ENCODE measurements at regions not wholly inside any gene's neighbourhood (a gene's known extent, or its start where the extent isn't known, plus 50 kb on each side); places are given as distances from the start of the nearest gene placed in this dataset.

GRCh38 chr11:109968299-109968698 lies 124.9 kb upstream of the ZC3H12C start:
- no peak overlapping the region for H3K4me3 ChIP-seq
- WGBS = 95% methylated on average over 3 of the region's 3 CpGs
- H3K9me3 ChIP-seq = no peaks in the 10 kb centered on the region
- intact Hi-C loops (cut with DNase I) = no loop called here
- H3K4me1 ChIP-seq (replicated peaks) = no peaks in the 10 kb centered on the region
- H3K36me3 ChIP-seq = no peaks in the 10 kb centered on the region
- no peak for DNase-seq (ENCODE audit: low spot score)
- TF ChIP-seq POLR2A (IDR thresholded peaks at IDR 0.05) (no peak), POLR2AphosphoS5 (IDR thresholded peaks at IDR 0.05) (no peak), CTCF (IDR thresholded peaks at IDR 0.05) (no peak)
- no peak overlapping the region for H3K27ac ChIP-seq
- no peaks in the 10 kb centered on the region for H3K27me3 ChIP-seq (replicated peaks; ENCODE audit: insufficient read depth)

GRCh38 chr11:109968781-109969180 lies 124.4 kb upstream of the ZC3H12C start:
- Histone ChIP-seq H3K36me3 (no peaks in the 10 kb centered on the region), H3K27ac (no peak overlapping the region), H3K27me3 (replicated peaks; ENCODE audit: insufficient read depth) (no peaks in the 10 kb centered on the region), H3K4me1 (replicated peaks) (no peaks in the 10 kb centered on the region), H3K9me3 (no peaks in the 10 kb centered on the region), H3K4me3 (no peak overlapping the region)
- intact Hi-C loops (cut with DNase I) = no loop called here
- WGBS = 91% methylated on average over 3 of the region's 3 CpGs
- no peak for TF ChIP-seq POLR2A (IDR thresholded peaks at IDR 0.05)
- no peak for TF ChIP-seq CTCF (IDR thresholded peaks at IDR 0.05)
- no peak for TF ChIP-seq POLR2AphosphoS5 (IDR thresholded peaks at IDR 0.05)
- no peak for DNase-seq (ENCODE audit: low spot score)

GRCh38 chr11:109970516-109971183 lies 122.5 kb upstream of the ZC3H12C start:
- no peak overlapping the region for H3K4me3 ChIP-seq
- TF ChIP-seq POLR2AphosphoS5 (IDR thresholded peaks at IDR 0.05) = no peak
- no peak for TF ChIP-seq CTCF (IDR thresholded peaks at IDR 0.05)
- TF ChIP-seq POLR2A (IDR thresholded peaks at IDR 0.05) = no peak
- no peaks in the 10 kb centered on the region for H3K4me1 ChIP-seq (replicated peaks)
- DNase-seq (ENCODE audit: low spot score) = no peak
- intact Hi-C loops (cut with DNase I) = no loop called here
- H3K36me3 ChIP-seq = no peaks in the 10 kb centered on the region
- no peaks in the 10 kb centered on the region for H3K9me3 ChIP-seq
- WGBS = 88% methylated on average over 9 of the region's 9 CpGs
- H3K27me3 ChIP-seq (replicated peaks; ENCODE audit: insufficient read depth) = no peaks in the 10 kb centered on the region
- H3K27ac ChIP-seq = no peak overlapping the region

- TF ChIP-seq POLR2AphosphoS5 (IDR thresholded peaks at IDR 0.05) = no peak
- TF ChIP-seq CTCF (IDR thresholded peaks at IDR 0.05) = no peak
- TF ChIP-seq POLR2A (IDR thresholded peaks at IDR 0.05) = no peak
- no peak overlapping the region for H3K4me3 ChIP-seq
- intact Hi-C loops (cut with DNase I) = no loop called here
- no peaks in the 10 kb centered on the region for H3K9me3 ChIP-seq
- H3K27ac ChIP-seq = no peak overlapping the region
- no peaks in the 10 kb centered on the region for H3K27me3 ChIP-seq (replicated peaks; ENCODE audit: insufficient read depth)
- no peak for DNase-seq (ENCODE audit: low spot score)
- no peaks in the 10 kb centered on the region for H3K36me3 ChIP-seq
- 47% methylated on average over 2 of the region's 2 CpGs for WGBS
- H3K4me1 ChIP-seq (replicated peaks) = no peaks in the 10 kb centered on the region
These were observed 122.0 kb upstream of the ZC3H12C start for GRCh38 chr11:109971184-109971523.

- TF ChIP-seq CTCF (IDR thresholded peaks at IDR 0.05) = no peak
- TF ChIP-seq POLR2A (IDR thresholded peaks at IDR 0.05) = no peak
- no peak for TF ChIP-seq POLR2AphosphoS5 (IDR thresholded peaks at IDR 0.05)
- Histone ChIP-seq H3K4me3 (no peak overlapping the region), H3K27ac (no peak overlapping the region), H3K27me3 (replicated peaks; ENCODE audit: insufficient read depth) (no peaks in the 10 kb centered on the region), H3K36me3 (no peaks in the 10 kb centered on the region), H3K9me3 (no peaks in the 10 kb centered on the region), H3K4me1 (replicated peaks) (no peaks in the 10 kb centered on the region)
- intact Hi-C loops (cut with DNase I) = no loop called here
- WGBS = 78% methylated on average over 7 of the region's 7 CpGs
- DNase-seq (ENCODE audit: low spot score) = no peak
These were observed 120.9 kb upstream of the ZC3H12C start for GRCh38 chr11:109972181-109972715.

All from prostate gland (tissue), 2 donors.